Mammary epithelial cell (primary cell): ENCODE measurements at regions not wholly inside any gene's neighbourhood (a gene's known extent, or its start where the extent isn't known, plus 50 kb on each side); places are given as distances from the start of the nearest gene placed in this dataset.

ENCODE experiments used
- CTCF ChIP-seq, 2 donors: IDR thresholded peaks in 1 of 2; conservative IDR thresholded peaks in 1 of 2; 2 replicates each; pipeline ENCODE4 v1.5.1; 2011 to 2012; ENCODE audit warnings: inconsistent platforms in 2 of 2, low read length in 2 of 2, mild to moderate bottlenecking in 2 of 2, control low read depth in 1 of 2, low read depth in 1 of 2; ENCODE audit not compliant: insufficient read depth in 1 of 2; ENCODE audit errors: extremely low read depth in 1 of 2
- EZH2 ChIP-seq: IDR thresholded peaks from 2 replicates; pipeline ENCODE4 v1.6.1; 2012; ENCODE audit warnings: low read length, inconsistent platforms, borderline replicate concordance

GRCh38 chr11:45086526-45086925 lies 59.9 kb upstream of the PRDM11 start:
- TF ChIP-seq CTCF (conservative IDR thresholded peaks at IDR 0.05 in 1 of 2, IDR thresholded peaks at IDR 0.05 in 1 of 2; ENCODE audit: extremely low read depth in 1 of 2, insufficient read depth in 1 of 2, low read depth in 1 of 2, low read length in 2 of 2) (no peak), EZH2 (no peak)
